HG02970 (cell line): ENCODE measurements at regions not wholly inside any gene's neighbourhood (a gene's known extent, or its start where the extent isn't known, plus 50 kb on each side); places are given as distances from the start of the nearest gene placed in this dataset.

Experiments
- ATAC-seq: cut with Tn5 transposase; IDR thresholded peaks from one replicate; pipeline ENCODE4 v1.9.1; 2021; ENCODE audit warnings: mild to moderate bottlenecking, moderate library complexity, moderate number of reproducible peaks; ENCODE audit not compliant: unreplicated experiment, low FRiP score

GRCh38 chr4:161134795-161135194, 1029.0 kb downstream of the FSTL5 start:
- ATAC-seq = no peak

GRCh38 chr4:161133586-161134276, 1030.1 kb downstream of the FSTL5 start:
- no peak for ATAC-seq

GRCh38 chr4:161132715-161133425, 1030.9 kb downstream of the FSTL5 start:
- ATAC-seq = peak; percentile 98

- ATAC-seq = no peak
These were observed 1042.3 kb downstream of the FSTL5 start for GRCh38 chr4:161121451-161121850.

GRCh38 chr4:161101881-161102280, 1061.9 kb downstream of the FSTL5 start:
- ATAC-seq = no peak

- no peak for ATAC-seq
These were observed 1066.0 kb downstream of the FSTL5 start for GRCh38 chr4:161097821-161098220.

- ATAC-seq = no peak
These were observed 1102.8 kb downstream of the FSTL5 start for GRCh38 chr4:161061046-161061445.
